ENCODE measurements at regions not wholly inside any gene's neighbourhood (a gene's known extent, or its start where the extent isn't known, plus 50 kb on each side); places are given as distances from the start of the nearest gene placed in this dataset.
"Not testable (repeated sequence)": the region's sequence is repeated elsewhere in the genome, so short reads cannot be mapped to it uniquely, and the experiment has no call there.

DNA sequence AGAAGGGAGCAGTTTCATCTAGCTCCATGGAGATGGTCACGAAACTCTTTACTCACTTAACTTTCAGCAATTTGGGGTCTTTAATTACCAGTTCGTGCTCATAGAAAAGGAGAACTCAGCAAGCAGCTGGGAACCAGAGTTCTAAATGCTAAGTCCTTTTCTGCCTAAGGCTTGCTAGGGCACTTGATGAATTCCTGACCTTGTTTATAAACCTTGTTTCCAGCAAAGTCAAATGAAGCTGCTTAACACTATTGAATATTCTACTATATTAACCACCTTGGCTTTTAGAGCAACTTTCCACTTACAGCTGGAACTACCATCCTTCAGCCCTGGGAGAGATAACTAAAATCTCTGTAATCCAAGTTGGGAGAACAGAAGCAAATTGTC, 79.5 kb upstream of the TSC22D2 start:
- no peak for DNase-seq

- DNase-seq: no peak
These were observed 80.1 kb upstream of the TSC22D2 start for GRCh38 chr3:150327678-150328653.

- no peak for DNase-seq
These were observed 83.3 kb upstream of the TSC22D2 start for GRCh38 chr3:150324788-150325187.

DNA sequence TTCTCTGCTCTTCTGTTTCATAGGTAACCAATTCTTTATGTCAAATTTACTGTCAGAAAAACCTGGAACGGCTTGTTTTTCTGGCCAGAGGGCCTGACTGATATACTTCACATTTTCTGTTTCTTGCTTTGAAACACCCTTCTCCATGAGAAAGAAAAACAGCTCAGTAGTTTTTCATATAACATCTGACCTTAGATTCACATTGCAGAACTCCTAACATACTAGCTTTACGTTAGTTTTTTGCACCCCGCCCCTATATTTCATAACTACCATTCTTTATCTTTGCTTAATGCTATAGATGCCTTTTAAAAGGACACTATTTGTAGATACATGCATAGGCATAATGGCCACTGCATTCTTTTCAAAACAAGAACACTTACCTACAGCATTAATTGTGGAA, 83.9 kb upstream of the TSC22D2 start:
- DNase-seq: no peak

- DNase-seq: no peak
These were observed 84.3 kb upstream of the TSC22D2 start for GRCh38 chr3:150323770-150324169.

- not testable (repeated sequence) for DNase-seq
These were observed 85.0 kb upstream of the TSC22D2 start for GRCh38 chr3:150323091-150323490.

- DNase-seq: not testable (repeated sequence)
These were observed 87.1 kb upstream of the TSC22D2 start for GRCh38 chr3:150320971-150321370.

DNA sequence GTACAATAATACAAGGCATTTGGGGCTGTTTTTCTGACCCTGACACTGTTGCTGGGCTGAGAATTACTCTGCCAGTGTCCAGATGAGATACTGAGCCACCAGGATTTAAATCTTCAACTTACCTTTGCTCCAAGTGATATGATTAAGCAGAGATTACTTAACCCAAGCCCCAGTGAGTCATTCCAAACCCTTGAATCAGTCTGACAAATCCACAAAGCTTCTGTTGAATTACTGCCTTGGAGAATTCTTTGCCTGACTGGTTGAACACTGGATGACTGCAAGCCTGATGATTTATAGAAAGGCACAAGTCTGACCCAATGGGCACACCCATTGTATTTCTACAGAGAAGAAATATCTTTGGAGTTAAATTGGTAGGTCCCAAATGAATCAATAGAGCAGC, 88.2 kb upstream of the TSC22D2 start:
- no peak for DNase-seq

GRCh38 chr3:150317469-150317868, 90.6 kb upstream of the TSC22D2 start:
- no peak for DNase-seq

DNA sequence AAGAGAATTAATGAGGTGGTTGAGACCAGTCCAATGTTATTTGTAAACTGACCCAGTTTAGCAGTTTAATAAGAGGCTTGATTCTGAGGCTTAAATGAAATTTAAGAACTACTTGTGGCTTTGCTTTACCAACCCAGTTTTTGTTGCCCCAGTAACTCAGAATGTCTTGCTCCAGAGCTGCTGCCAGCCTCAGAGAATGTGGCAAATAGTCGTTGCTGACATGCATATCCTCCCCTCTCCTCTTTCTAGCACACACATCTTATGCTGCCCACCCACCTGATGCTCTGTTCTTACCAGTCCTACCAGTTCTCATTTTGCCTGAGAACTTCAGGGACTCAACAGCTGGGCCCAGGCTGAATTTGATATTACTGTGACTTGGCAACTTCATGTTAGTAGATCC, 92.4 kb upstream of the TSC22D2 start:
- DNase-seq: no peak

GRCh38 chr3:150314248-150315004, 93.7 kb upstream of the TSC22D2 start:
- DNase-seq: no peak

GRCh38 chr3:150312018-150312657, 96.0 kb upstream of the TSC22D2 start:
- no peak for DNase-seq

- no peak for DNase-seq
These were observed 96.9 kb upstream of the TSC22D2 start for GRCh38 chr3:150311156-150311555.

DNA sequence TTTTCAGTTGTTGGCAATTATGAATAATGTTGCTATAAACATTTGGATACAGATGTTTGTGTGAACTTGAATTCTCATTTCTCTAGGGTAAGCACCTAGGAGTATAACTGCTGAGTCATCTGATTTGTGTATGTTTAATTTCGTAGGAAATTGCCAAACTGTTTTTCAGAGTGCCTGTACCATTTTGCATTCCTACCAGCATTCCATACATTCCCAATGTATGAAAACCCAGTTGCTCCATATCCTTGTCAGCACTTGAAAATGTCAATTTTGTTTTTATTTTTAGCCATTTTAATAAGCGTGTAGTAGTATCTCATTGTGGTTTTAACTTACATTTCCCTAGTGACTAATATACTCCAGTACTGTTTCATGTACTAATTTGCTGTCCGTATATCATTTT, 98.5 kb upstream of the TSC22D2 start:
- no peak for DNase-seq

- DNase-seq: no peak
These were observed 98.9 kb upstream of the TSC22D2 start for GRCh38 chr3:150309257-150309542.

DNA sequence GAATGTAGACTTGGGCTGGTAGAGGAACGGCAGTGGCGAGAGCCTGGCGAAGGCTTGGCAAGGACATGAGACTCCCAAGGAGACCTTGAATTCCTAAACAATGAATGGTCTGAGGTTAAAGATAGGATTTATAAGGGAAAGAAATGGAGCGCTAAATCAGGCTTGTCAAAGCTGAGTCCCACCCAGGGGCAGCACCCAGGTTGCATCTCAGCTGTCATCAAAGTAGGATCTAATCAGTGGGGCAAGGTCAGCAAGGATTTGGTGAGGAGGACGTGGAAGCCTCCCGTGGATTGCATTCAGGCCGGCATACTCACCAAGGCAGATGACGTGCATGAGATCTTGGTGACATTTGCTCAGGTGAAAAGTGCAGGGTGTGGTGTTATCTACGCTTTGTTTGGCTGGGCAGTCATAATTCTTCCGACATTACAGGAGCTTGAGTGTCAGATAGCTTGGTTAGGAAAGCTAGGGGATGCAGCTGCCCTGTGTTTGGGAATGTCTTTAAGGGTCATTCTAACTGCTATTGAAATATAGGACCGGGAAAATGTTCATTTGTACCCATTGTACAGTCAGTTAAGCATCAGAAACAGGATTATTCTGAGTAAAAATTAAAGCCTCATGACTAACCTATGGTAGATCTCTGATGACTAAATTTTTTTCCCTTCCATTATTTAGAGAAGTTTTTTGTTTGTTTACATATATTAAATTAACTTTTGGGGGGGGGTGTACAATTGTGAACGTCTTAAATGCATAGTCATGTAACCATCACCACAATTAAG, 99.4 kb upstream of the TSC22D2 start:
- DNase-seq: no peak

DNA sequence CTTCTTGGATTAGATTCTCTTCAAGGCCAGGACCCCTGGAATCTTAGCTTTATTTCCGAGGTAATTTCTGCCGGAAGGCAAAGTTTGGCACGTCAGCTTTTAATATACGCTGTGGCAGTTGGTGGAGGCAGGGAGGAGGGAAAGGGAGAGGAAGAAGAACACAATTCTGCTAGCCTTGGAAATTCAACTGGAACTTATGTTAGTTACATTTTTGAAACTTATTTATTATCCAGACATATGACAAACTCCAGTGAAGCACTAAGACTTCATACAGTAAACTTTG, 100.1 kb upstream of the TSC22D2 start:
- no peak for DNase-seq

DNA sequence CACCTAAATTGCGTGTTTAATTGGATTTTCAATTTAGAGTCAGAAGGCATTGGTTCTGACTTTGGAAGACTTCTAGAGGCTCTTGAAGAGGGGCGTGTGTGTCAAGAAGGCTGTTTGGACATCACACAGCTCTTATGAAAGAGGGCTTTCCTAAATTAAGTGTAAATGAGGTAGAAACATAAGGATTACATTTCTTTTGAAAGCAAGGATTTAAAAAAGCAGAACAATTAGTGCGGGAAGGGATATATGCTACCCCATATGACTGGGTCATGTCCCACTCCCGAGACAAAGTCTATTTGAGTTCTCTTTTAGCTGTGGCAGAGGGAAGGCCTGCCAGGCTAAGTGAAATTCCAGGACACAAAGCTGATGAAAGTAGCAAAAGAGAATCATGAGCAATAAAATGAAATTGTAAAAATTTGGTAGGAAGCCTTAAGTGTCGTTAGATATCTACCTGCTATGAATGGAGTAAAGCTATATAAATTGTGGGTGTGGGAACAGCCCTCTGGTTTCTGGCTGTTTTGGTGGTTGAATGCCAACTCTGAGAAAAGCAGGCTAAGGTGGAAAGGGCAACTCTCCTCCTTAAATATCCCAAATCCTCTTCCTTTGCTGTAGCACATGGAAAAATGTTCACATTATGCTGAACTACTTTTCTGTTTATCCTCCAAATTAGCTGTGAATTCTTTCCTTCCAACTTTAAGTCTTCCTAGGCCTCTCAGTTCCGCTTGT, 100.6 kb upstream of the TSC22D2 start:
- no peak for DNase-seq

DNA sequence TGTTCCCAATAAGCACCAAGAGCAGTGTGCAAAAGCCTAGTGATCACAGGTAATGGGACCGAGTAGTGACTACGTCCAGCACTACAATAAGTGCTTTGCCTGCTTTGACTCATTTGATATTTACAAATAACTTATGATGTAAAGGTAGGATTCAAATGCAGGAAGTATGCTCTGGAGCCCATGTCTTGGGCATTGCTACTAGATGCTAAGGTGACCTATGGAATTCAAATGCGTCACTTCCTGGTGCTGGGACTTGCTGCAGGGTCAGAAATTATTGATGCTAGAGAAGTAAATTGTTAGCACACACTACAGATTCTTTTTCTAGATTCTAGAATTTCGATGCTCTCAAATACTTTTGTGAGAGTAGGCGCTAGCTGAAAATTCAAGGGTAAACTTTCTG, 101.2 kb upstream of the TSC22D2 start:
- DNase-seq: no peak

GRCh38 chr3:150306083-150306482, 102.0 kb upstream of the TSC22D2 start:
- DNase-seq: peak; percentile 4

DNA sequence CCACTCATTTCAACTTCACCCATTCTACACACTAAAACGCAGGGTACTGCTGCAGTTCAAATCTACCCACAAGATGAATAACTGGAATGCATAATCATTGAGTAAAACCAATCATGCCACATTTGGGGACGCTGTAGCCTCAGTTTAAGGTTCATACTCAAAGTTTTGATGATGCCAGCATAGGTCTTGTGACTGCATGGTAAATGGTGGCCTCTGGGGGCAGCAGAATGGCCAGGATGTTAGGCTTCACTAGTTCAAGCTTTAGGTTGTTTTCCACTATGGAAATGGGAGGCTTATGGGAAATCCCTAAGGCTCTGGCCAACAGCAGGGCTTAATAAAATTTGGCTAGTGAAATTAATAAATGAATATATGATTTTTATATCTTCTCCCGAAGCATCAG, 104.3 kb upstream of the TSC22D2 start:
- no peak for DNase-seq

DNA sequence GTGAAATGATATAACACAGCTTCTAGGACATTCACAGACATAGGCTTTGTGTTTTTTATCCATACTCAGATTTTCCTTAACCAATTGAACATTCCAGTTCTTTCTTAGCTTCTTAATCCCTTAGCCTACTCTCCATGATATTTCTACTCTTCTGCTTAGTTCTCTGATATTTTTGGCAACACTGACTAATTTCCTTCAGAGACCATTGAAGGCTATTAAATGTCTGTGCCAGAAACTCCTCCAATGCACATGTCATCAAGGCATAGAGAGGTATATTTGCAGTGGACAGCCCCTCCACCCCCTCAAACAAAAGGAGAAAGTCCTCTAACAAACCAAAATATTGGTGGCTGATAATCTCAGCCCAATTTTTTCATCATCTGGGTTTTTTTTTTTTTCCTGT, 105.9 kb upstream of the TSC22D2 start:
- no peak for DNase-seq

Measured in skin of body (tissue), 1 donor.